CD4-positive, alpha-beta T cell (primary cell): ENCODE measurements at regions not wholly inside any gene's neighbourhood (a gene's known extent, or its start where the extent isn't known, plus 50 kb on each side); places are given as distances from the start of the nearest gene placed in this dataset.

Experiments used
- ATAC-seq: fragments of 200-7000 bp; cut with Tn5 transposase; one replicate; pipeline ENCODE4 v1.10.0; 2022; ENCODE audit warnings: mild to moderate bottlenecking; ENCODE audit not compliant: poor library complexity
- CTCF ChIA-PET: fragments of 350-600 bp; sonication (Branson Sonifier 250); formaldehyde crosslinking; loops from one replicate; lab custom pipeline; 2021; ENCODE audit warnings: antibody characterized with exemption, inconsistent platforms; lab: Charles Lee
- POLR2A ChIA-PET: fragments of 350-600 bp; sonication (Branson Sonifier 250); formaldehyde crosslinking; loops from one replicate; lab custom pipeline; 2021; ENCODE audit warnings: antibody characterized with exemption, inconsistent platforms; lab: Charles Lee
- DNase-seq, 14 experiments: peaks; one replicate each; pipeline ENCODE4 v3.0.0-alpha.2; 2013 to 2020; ENCODE audit warnings: mixed read lengths in 2 of 14
- H3K27ac ChIP-seq, 2 donors: one replicate each; pipeline versions ENCODE4 v1.5.1 to v1.7.0; 2013; ENCODE audit warnings: low read length in 2 of 2, low read depth in 1 of 2, mild to moderate bottlenecking in 1 of 2
- H3K27me3 ChIP-seq, 2 experiments: 1 replicate in 1 of 2; 2 replicates in 1 of 2; pipeline versions ENCODE4 v1.6.1 to v1.7.0; 2013; ENCODE audit warnings: low read length in 2 of 2, control low read depth in 1 of 2, mild to moderate bottlenecking in 1 of 2, moderate library complexity in 1 of 2; ENCODE audit not compliant: insufficient read depth in 2 of 2, control insufficient read depth in 1 of 2
- H3K36me3 ChIP-seq: one replicate; pipeline ENCODE4 v1.6.1; 2013; ENCODE audit warnings: low read length, control low read depth; ENCODE audit not compliant: insufficient read depth
- H3K4me1 ChIP-seq: one replicate; pipeline ENCODE4 v1.6.1; 2013; ENCODE audit warnings: low read length, control low read depth; ENCODE audit not compliant: insufficient read depth
- H3K4me3 ChIP-seq: one replicate; pipeline ENCODE4 v1.5.1; 2013; ENCODE audit warnings: mild to moderate bottlenecking, low read length, moderate library complexity
- H3K9me3 ChIP-seq, 2 experiments: 1 replicate in 1 of 2; 2 replicates in 1 of 2; pipeline versions ENCODE4 v1.6.1 to v1.7.0; 2013; ENCODE audit warnings: low read length in 2 of 2, mild to moderate bottlenecking in 2 of 2, control low read depth in 1 of 2, moderate library complexity in 1 of 2; ENCODE audit not compliant: control insufficient read depth in 1 of 2, insufficient read depth in 1 of 2
- H3K27ac Mint-ChIP-seq: one replicate; pipeline ENCODE4 v1.8.0; 2020; ENCODE audit warnings: mixed read lengths
- H3K27me3 Mint-ChIP-seq: one replicate; pipeline ENCODE4 v1.8.0; 2021; ENCODE audit warnings: mixed read lengths
- H3K36me3 Mint-ChIP-seq: one replicate; pipeline ENCODE4 v1.8.0; 2021; ENCODE audit warnings: low read depth, mixed read lengths
- H3K4me1 Mint-ChIP-seq: one replicate; pipeline ENCODE4 v1.8.0; 2021; ENCODE audit warnings: low read depth, mixed read lengths
- H3K4me3 Mint-ChIP-seq: one replicate; pipeline ENCODE4 v1.8.0; 2020; ENCODE audit warnings: mild to moderate bottlenecking, mixed read lengths
- H3K9me3 Mint-ChIP-seq: one replicate; pipeline ENCODE4 v1.8.0; 2020; ENCODE audit warnings: mixed read lengths
- CTCF ChIP-seq: fragments of 200-600 bp; IDR thresholded peaks from one replicate; pipeline ENCODE4 v1.8.0; 2022; ENCODE audit warnings: antibody characterized with exemption, mild to moderate bottlenecking
- intact Hi-C, 2 experiments: fragments of 100-400 bp; cut with DNase I in 1 of 2; cut with micrococcal nuclease in 1 of 2; formaldehyde crosslinking; loops; one replicate each; pipeline versions ENCODE4 v1.15.1 to v1.9.0; 2023 to 2025; cut with DNase I, micrococcal nuclease

DNA sequence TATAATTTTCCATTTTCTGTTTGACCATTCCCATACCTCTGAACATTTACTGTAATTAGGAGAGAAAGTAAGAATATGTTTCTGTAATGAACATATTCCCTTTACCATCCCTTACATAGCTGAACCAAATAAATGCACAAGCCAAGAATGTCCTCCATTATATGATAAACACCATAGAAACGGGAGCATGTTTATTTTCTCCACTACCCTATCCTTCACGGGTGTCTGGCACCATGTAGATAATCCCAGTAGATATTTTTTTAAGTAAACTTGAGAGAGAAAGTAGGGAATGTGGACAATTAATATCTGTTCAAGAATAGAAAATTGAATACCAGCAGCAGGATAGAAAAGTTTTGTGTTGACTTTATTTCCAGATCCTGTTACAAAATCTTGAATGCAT, 928.4 kb downstream of the EFNB2 start:
- H3K27ac Mint-ChIP-seq: no peak overlapping the region
- ChIA-PET POLR2A (no interaction called here), CTCF (interaction anchor here (0.7 kb wide), 1 partner anchor 577 kb away, joined by 3 read pairs; no protein-coding TSS in a partner anchor)
- ATAC-seq (no peak), DNase-seq (no peak)
- no peaks in the 10 kb centered on the region for H3K27me3 Mint-ChIP-seq
- intact Hi-C loops: no loop called here
- no peak overlapping the region for H3K27ac ChIP-seq
- no peak overlapping the region for H3K4me3 ChIP-seq
- no peaks in the 10 kb centered on the region for H3K4me1 Mint-ChIP-seq
- TF ChIP-seq CTCF: no peak
- no peaks in the 10 kb centered on the region for H3K36me3 ChIP-seq
- no peaks in the 10 kb centered on the region for H3K27me3 ChIP-seq
- H3K4me3 Mint-ChIP-seq: no peak overlapping the region
- no peaks in the 10 kb centered on the region for H3K4me1 ChIP-seq
- H3K9me3 Mint-ChIP-seq: peaks cover 5% of the 10 kb centered on the region
- H3K9me3 ChIP-seq: no peaks in the 10 kb centered on the region
- H3K36me3 Mint-ChIP-seq: no peaks in the 10 kb centered on the region

DNA sequence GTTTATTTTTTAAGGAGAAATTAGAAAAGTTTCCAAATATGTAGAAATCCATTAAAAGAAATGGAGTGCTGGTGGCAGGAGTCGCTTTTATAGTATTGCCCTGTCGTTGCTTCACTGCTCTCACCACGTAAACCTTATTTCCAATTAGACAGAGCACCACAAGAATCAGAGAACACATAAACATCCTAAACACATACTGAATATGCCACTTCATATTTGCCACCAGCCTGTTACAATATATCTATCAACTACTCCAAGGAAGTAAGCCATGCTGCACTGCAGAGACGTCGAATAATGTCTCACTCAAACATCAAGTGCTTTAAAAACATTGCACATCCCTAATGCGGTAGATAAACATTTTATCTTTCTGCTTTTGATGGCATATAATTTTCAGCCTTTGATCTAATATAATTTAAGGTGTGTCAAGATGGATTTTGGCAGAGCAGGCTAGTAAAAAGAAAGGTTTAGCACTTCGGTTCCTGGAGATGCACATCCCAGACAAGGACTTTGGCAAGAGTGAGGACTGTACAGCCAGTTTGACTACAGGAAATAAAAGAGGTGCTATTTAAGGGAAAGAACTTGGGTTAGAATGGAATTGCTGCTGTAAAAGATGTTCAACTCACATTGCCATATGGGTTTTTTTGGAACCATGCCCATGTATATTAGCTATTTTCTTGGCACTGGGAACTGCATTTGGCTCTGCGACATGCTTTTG, 932.3 kb downstream of the EFNB2 start:
- Mint-ChIP-seq H3K27ac (no peak overlapping the region), H3K4me1 (no peaks in the 10 kb centered on the region), H3K27me3 (no peaks in the 10 kb centered on the region), H3K9me3 (peaks cover 5% of the 10 kb centered on the region), H3K36me3 (no peaks in the 10 kb centered on the region), H3K4me3 (no peak overlapping the region)
- no peaks in the 10 kb centered on the region for H3K36me3 ChIP-seq
- no peak for ATAC-seq
- no peaks in the 10 kb centered on the region for H3K4me1 ChIP-seq
- no peak overlapping the region for H3K27ac ChIP-seq
- ChIA-PET CTCF (no interaction called here), POLR2A (no interaction called here)
- intact Hi-C loops: no loop called here
- no peaks in the 10 kb centered on the region for H3K27me3 ChIP-seq
- no peak overlapping the region for H3K4me3 ChIP-seq
- DNase-seq: no peak
- no peak for TF ChIP-seq CTCF
- H3K9me3 ChIP-seq: peaks cover 0 to 4% of the 10 kb centered on the region in 2 experiments

- peaks cover 5% of the 10 kb centered on the region for H3K9me3 Mint-ChIP-seq
Observed at GRCh38 chr13:105599477-105600037, 935.9 kb downstream of the EFNB2 start.

More at GRCh38 chr13:105599477-105600037, 935.9 kb downstream of the EFNB2 start:
- Mint-ChIP-seq H3K36me3 (no peaks in the 10 kb centered on the region), H3K27me3 (no peaks in the 10 kb centered on the region), H3K27ac (no peak overlapping the region), H3K4me1 (no peaks in the 10 kb centered on the region), H3K4me3 (no peak overlapping the region)
- CTCF ChIA-PET: no interaction called here
- Histone ChIP-seq H3K27ac (no peak overlapping the region), H3K27me3 (no peaks in the 10 kb centered on the region), H3K4me3 (no peak overlapping the region), H3K9me3 (peaks cover 0 to 4% of the 10 kb centered on the region in 2 experiments), H3K36me3 (no peaks in the 10 kb centered on the region), H3K4me1 (no peaks in the 10 kb centered on the region)
- intact Hi-C loops: no loop called here
- TF ChIP-seq CTCF: no peak
- no peak for DNase-seq
- no peak for ATAC-seq
- POLR2A ChIA-PET: no interaction called here
